T1000 (cell line): ENCODE measurements at regions not wholly inside any gene's neighbourhood (a gene's known extent, or its start where the extent isn't known, plus 50 kb on each side); places are given as distances from the start of the nearest gene placed in this dataset.
"Not testable (repeated sequence)": the region's sequence is repeated elsewhere in the genome, so short reads cannot be mapped to it uniquely, and the experiment has no call there.

Source experiments
- DNase-seq: peaks from one replicate; lab custom pipeline; 2025; ENCODE audit warnings: mixed read lengths; lab: John Stamatoyannopoulos, UW

- DNase-seq = not testable (repeated sequence)
These were observed 50.6 kb upstream of the GRHL3 start for GRCh38 chr1:24268555-24268954.

- no peak for DNase-seq
These were observed 52.2 kb upstream of the GRHL3 start for GRCh38 chr1:24266998-24267397.

- DNase-seq = peak; percentile 93
These were observed 52.7 kb upstream of the GRHL3 start for GRCh38 chr1:24266398-24266941.

GRCh38 chr1:24263746-24264145, 55.4 kb upstream of the GRHL3 start:
- DNase-seq = no peak

- no peak for DNase-seq
These were observed 55.9 kb upstream of the GRHL3 start for GRCh38 chr1:24263211-24263610.

GRCh38 chr1:24261977-24262376, 57.2 kb upstream of the GRHL3 start:
- no peak for DNase-seq

- DNase-seq = no peak
These were observed 60.3 kb upstream of the GRHL3 start for GRCh38 chr1:24258735-24259424.

- DNase-seq = no peak
These were observed 61.8 kb upstream of the GRHL3 start for GRCh38 chr1:24257373-24257772.

- no peak for DNase-seq
These were observed 62.5 kb upstream of the GRHL3 start for GRCh38 chr1:24256687-24257086.

- no peak for DNase-seq
These were observed 63.9 kb upstream of the GRHL3 start for GRCh38 chr1:24255226-24255625.

GRCh38 chr1:24254783-24255182, 64.4 kb upstream of the GRHL3 start:
- DNase-seq = no peak

- no peak for DNase-seq
These were observed 65.6 kb upstream of the GRHL3 start for GRCh38 chr1:24253571-24253970.

- DNase-seq = no peak
These were observed 65.2 kb upstream of the IFNLR1 start for GRCh38 chr1:24252185-24252780.

GRCh38 chr1:24251501-24251900, 64.4 kb upstream of the IFNLR1 start:
- DNase-seq = no peak

GRCh38 chr1:24250791-24251190, 63.7 kb upstream of the IFNLR1 start:
- no peak for DNase-seq

GRCh38 chr1:24250224-24250623, 63.1 kb upstream of the IFNLR1 start:
- DNase-seq = no peak

GRCh38 chr1:24248859-24249258, 61.8 kb upstream of the IFNLR1 start:
- no peak for DNase-seq

GRCh38 chr1:24247337-24247736, 60.2 kb upstream of the IFNLR1 start:
- not testable (repeated sequence) for DNase-seq

- DNase-seq = no peak
These were observed 57.6 kb upstream of the IFNLR1 start for GRCh38 chr1:24244519-24245268.

- no peak for DNase-seq
These were observed 50.8 kb upstream of the IFNLR1 start for GRCh38 chr1:24237750-24238395.

- no peak for DNase-seq
These were observed 49.8 kb upstream of the IFNLR1 start for GRCh38 chr1:24236789-24237371.
